ENCODE measurements at regions not wholly inside any gene's neighbourhood (a gene's known extent, or its start where the extent isn't known, plus 50 kb on each side); places are given as distances from the start of the nearest gene placed in this dataset.

- intact Hi-C loops (cut with DNase I): no loop called here
- Histone ChIP-seq H3K4me3 (no peak overlapping the region), H3K36me3 (ENCODE audit: insufficient read depth in 1 of 2, low read depth in 1 of 2) (no peaks in the 10 kb centered on the region), H3K9me3 (no peaks in the 10 kb centered on the region), H3K27ac (no peak overlapping the region), H3K4me1 (no peaks in the 10 kb centered on the region), H3K27me3 (ENCODE audit: insufficient read depth in 3 of 3, low read length in 2 of 3) (no peaks in the 10 kb centered on the region)
- no peak for DNase-seq
- WGBS, 3 donors: 85 to 90% (median 89%) methylated on average over 3 of the region's 3 CpGs
- TF ChIP-seq, protein P1, sequence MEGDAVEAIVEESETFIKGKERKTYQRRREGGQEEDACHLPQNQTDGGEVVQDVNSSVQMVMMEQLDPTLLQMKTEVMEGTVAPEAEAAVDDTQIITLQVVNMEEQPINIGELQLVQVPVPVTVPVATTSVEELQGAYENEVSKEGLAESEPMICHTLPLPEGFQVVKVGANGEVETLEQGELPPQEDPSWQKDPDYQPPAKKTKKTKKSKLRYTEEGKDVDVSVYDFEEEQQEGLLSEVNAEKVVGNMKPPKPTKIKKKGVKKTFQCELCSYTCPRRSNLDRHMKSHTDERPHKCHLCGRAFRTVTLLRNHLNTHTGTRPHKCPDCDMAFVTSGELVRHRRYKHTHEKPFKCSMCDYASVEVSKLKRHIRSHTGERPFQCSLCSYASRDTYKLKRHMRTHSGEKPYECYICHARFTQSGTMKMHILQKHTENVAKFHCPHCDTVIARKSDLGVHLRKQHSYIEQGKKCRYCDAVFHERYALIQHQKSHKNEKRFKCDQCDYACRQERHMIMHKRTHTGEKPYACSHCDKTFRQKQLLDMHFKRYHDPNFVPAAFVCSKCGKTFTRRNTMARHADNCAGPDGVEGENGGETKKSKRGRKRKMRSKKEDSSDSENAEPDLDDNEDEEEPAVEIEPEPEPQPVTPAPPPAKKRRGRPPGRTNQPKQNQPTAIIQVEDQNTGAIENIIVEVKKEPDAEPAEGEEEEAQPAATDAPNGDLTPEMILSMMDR (IDR thresholded peaks at IDR 0.05): no peak
- no peak for ATAC-seq
These were observed 1734.0 kb upstream of the RAG2 start for GRCh38 chr11:38332046-38332445.

DNA sequence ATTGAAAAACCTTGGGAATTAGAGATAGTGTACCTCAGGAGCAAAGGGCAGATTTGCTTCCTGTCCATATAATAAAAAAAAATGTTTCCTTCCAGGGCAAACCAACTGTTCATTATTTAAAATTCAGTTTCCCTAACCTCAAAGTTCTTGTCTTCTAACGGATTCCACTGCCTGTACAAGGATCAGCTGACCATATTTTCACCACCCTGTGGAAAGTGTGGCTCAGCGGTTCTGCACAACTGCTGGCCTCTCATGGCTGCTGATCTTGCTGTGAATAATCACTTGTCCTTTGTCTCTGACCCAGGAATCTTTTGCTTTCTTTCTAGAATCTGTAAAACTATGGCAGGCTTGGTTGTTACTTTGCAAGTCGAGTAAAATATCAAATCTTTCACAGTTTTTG is 1732.5 kb upstream of the RAG2 start:
- Histone ChIP-seq H3K27me3 (ENCODE audit: insufficient read depth in 3 of 3, low read length in 2 of 3) (no peaks in the 10 kb centered on the region), H3K4me1 (no peaks in the 10 kb centered on the region), H3K4me3 (no peak overlapping the region), H3K9me3 (no peaks in the 10 kb centered on the region), H3K36me3 (ENCODE audit: insufficient read depth in 1 of 2, low read depth in 1 of 2) (no peaks in the 10 kb centered on the region), H3K27ac (no peak overlapping the region)
- TF ChIP-seq, protein P1 (IDR thresholded peaks at IDR 0.05): no peak
- DNase-seq (no peak), ATAC-seq (no peak)
- intact Hi-C loops (cut with DNase I): no loop called here
- 58 to 64% (median 62%) methylated on average over 3 of the region's 3 CpGs for WGBS, 3 donors

- Histone ChIP-seq H3K27ac (no peak overlapping the region), H3K4me1 (no peaks in the 10 kb centered on the region), H3K27me3 (ENCODE audit: insufficient read depth in 3 of 3, low read length in 2 of 3) (no peaks in the 10 kb centered on the region), H3K9me3 (no peaks in the 10 kb centered on the region), H3K36me3 (ENCODE audit: insufficient read depth in 1 of 2, low read depth in 1 of 2) (no peaks in the 10 kb centered on the region), H3K4me3 (no peak overlapping the region)
- intact Hi-C loops (cut with DNase I): no loop called here
- TF ChIP-seq, protein P1 (IDR thresholded peaks at IDR 0.05): no peak
- 50 to 51% (median 50%) methylated on average over 3 of the region's 3 CpGs for WGBS, 3 donors
- DNase-seq: no peak
- no peak for ATAC-seq
These were observed 1726.1 kb upstream of the RAG2 start for GRCh38 chr11:38323961-38324761.

GRCh38 chr11:38315151-38315550 is 1717.1 kb upstream of the RAG2 start:
- DNase-seq: no peak
- Histone ChIP-seq H3K4me3 (no peak overlapping the region), H3K27ac (no peak overlapping the region), H3K36me3 (ENCODE audit: insufficient read depth in 1 of 2, low read depth in 1 of 2) (no peaks in the 10 kb centered on the region), H3K27me3 (ENCODE audit: insufficient read depth in 3 of 3, low read length in 2 of 3) (no peaks in the 10 kb centered on the region), H3K4me1 (no peaks in the 10 kb centered on the region), H3K9me3 (no peaks in the 10 kb centered on the region)
- 77 to 97% (median 96%) methylated on average over 1 of the region's 1 CpG for WGBS, 3 donors
- ATAC-seq: no peak
- intact Hi-C loops (cut with DNase I): loop anchor here in 1 of 2 donors (5.0 kb wide), 1 partner anchor 207 kb away; no protein-coding TSS in a partner anchor
- TF ChIP-seq, protein P1 (IDR thresholded peaks at IDR 0.05): no peak

GRCh38 chr11:38307455-38307854 is 1709.4 kb upstream of the RAG2 start:
- no peaks in the 10 kb centered on the region for H3K27me3 ChIP-seq (ENCODE audit: insufficient read depth in 3 of 3, low read length in 2 of 3)
- TF ChIP-seq, protein P1 (IDR thresholded peaks at IDR 0.05): no peak
- no peak overlapping the region for H3K4me3 ChIP-seq
- DNase-seq (no peak), ATAC-seq (no peak)
- H3K36me3 ChIP-seq (ENCODE audit: insufficient read depth in 1 of 2, low read depth in 1 of 2): no peaks in the 10 kb centered on the region
- no peaks in the 10 kb centered on the region for H3K4me1 ChIP-seq
- intact Hi-C loops (cut with DNase I): no loop called here
- H3K27ac ChIP-seq: no peak overlapping the region
- WGBS, 3 donors: 56 to 64% (median 61%) methylated on average over 1 of the region's 1 CpG
- no peaks in the 10 kb centered on the region for H3K9me3 ChIP-seq

Measured in psoas muscle (tissue), 7 donors.